ENCODE measurements at regions not wholly inside any gene's neighbourhood (a gene's known extent, or its start where the extent isn't known, plus 50 kb on each side); places are given as distances from the start of the nearest gene placed in this dataset.
"Not testable (repeated sequence)": the region's sequence is repeated elsewhere in the genome, so short reads cannot be mapped to it uniquely, and the experiment has no call there.

DNA sequence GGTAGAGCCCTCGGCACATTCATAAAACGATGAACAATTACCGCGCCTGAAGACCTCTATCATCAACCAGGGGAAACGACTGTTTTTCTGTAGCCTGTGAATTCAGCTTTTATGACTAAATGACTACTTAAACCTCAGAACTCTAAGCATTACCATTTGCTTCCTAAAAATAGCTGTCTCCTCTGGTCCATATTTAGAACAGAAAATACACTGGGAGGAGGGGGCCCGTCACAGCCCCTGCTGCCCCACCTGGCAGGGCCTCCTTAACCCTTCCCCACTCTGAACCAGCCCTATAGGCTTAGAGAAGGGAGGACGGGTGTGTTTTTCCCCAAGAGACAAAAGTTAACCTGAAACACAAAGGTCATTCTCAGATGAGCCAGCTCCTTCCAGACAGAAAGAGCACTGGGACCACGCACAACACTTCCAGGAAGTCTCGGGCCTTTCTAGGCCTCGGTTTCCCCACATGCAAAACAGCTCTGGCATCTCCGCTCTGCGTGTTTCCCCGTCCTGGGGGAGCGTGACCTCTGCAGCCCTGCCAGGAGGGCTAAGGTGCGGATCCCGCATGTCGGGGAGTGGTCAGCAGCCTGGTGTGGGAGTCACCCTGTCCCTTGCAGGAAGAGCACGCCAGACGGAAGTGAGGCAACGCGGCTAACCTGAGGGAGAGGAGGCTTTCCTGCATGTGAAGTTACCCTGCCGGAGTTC is 193.9 kb downstream of the DLL1 start:
- no peak for DNase-seq (ENCODE audit: low read depth)

DNA sequence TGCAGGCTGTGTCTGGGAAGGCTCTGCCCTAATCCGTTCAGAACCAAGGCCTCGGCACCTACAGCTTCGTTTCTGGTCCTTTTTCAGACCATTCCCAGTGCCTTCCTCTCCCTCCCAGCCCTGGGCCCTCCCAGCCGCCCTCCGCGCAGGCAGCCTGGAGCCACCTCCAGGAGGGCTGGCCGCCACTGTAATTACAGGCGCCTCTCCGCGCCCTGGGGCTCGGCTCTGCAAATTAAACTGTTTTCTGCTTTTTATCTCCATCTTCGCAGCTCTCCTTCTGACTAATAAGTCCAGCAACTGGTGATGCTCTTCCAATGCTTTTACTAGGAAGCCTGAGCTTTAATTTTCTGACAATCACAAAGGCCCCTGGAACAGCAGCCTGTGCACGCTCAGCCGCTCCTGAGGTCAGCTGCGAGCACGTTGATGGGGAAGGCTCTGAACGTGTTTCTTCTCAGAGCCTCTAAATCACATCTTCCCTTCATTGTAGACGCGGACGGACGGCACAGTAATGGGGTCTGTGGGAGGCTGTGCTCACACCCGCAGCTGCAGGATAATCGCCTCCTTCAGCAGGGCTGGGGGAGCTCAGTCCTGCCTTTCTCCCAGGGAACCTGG is 194.6 kb downstream of the DLL1 start:
- DNase-seq (ENCODE audit: low read depth) = no peak

DNA sequence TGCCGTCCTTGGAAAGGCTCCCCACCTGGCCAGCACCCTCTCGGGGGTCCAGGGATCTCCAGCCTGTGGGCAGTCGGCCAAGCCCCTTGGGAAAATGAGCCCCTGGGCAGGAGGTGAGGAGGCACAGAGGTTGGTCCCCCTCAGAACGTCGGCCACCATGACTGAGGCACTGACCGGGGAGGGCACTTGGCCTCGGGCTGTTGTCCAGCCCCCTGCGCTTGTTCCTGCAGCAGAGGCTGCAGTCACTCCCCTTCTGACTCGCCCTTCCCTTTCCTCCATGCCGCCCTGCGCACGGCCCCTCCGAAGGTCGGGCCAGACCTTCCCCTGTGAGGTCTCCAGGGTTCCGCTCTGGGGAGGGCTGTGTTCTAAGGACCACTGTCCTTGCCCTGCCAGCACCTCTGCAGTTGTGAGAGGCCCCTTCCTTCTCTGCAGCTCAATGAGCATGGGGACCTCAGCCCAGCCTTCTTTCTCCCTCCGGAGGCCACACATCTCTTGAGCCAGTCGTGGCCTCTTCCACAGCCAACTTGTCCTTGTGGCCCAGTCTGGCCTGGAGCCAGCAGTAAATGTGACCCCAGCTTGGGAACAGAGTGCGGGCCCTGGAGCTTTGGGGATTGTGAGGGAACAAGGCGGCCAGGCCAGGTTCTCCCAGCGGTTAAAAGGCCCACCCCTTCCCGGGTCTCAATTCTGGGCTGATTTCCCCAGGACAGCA is 195.5 kb downstream of the DLL1 start:
- no peak for DNase-seq (ENCODE audit: low read depth)

DNA sequence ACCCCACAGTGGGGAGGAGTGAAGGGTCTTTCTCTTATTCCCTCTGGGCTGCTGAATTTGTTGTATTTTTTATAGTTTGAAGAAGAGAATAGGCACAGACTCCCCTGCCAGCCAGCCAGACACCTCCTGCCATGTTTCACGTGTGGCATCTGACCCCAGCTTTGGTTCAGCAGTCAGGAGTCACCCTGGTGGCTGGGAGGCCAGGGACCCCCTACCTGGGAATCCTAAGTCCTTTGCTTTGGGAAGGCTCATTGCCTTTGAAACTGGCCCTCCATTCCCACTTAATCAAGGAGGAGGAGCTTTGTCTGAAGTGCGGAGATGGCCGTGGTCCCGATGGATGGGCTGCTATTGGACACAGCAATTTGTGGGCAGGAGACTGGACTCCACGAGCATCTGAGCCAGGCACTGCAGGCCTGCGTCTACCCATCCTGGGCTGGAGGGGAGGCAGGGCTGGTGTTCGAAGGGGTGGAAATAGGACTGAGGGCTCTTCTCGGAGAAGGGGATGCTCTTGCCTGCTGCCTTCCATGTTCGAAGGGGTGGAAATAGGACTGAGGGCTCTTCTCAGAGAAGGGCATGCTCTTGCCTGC is 196.1 kb downstream of the DLL1 start:
- no peak for DNase-seq (ENCODE audit: low read depth)

DNA sequence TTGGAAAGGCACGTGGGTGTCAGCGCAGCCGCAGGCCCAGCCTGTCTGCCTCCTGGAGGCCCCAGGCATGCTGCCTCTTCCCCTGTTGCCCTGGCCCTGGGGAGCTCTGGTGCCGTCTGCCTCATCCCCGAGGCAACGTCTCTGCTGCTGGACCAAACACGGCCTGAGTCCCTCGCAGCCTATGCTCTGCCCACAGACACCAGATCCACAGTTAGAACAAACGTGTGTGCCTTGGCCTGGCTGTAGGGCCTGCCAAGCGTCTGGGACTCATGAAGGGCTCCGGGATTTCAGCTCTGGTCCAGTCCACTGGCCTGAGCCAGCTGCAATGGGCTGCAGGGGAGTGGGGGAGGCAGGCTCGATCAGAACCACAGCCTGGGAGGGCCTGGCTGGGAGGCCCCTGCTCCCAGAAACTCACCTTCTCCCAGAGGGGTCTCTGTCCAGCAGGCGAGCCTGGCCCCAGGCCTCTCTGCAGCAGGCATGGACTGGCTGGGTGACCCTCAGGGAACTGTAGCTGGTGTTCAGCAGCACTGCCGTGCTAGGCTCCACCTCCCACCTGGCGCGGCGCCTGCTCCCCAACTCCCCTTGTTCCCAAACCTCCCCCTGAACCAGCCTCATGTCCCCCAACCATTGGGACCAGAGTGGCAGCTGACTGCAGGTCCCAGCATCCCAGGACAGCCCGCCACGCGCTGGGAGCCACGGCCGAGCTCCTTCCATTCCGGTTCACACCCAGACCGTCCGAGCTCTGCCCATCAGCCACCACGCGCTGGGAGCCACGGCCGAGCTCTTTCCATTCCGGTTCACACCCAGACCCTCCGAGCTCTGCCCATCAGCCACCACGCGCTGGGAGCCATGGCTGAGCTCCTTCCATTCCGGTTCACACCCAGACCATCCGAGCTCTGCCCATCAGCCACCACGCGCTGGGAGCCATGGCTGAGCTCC is 197.0 kb downstream of the DLL1 start:
- no peak for DNase-seq (ENCODE audit: low read depth)

- DNase-seq (ENCODE audit: low read depth) = no peak
Measured at GRCh38 chr6:170093276-170093657, 197.6 kb downstream of the DLL1 start.

DNA sequence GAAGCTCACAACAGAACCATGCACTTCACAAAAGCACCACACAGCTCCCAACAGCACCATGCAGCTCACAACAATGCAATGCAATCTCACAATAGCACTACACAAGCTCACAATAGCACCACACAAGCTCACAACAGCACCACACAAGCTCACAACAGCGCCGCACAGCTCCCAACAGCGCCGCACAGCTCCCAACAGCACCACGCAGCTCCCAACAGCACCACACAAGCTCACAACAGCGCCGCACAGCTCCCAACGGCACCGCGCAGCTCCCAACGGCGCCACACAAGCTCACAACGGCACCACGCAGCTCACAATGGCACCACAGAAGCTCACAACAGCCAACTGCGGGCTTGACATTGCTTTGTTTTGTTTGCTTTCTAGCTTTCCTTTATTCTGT is 198.1 kb downstream of the DLL1 start:
- DNase-seq (ENCODE audit: low read depth) = no peak

DNA sequence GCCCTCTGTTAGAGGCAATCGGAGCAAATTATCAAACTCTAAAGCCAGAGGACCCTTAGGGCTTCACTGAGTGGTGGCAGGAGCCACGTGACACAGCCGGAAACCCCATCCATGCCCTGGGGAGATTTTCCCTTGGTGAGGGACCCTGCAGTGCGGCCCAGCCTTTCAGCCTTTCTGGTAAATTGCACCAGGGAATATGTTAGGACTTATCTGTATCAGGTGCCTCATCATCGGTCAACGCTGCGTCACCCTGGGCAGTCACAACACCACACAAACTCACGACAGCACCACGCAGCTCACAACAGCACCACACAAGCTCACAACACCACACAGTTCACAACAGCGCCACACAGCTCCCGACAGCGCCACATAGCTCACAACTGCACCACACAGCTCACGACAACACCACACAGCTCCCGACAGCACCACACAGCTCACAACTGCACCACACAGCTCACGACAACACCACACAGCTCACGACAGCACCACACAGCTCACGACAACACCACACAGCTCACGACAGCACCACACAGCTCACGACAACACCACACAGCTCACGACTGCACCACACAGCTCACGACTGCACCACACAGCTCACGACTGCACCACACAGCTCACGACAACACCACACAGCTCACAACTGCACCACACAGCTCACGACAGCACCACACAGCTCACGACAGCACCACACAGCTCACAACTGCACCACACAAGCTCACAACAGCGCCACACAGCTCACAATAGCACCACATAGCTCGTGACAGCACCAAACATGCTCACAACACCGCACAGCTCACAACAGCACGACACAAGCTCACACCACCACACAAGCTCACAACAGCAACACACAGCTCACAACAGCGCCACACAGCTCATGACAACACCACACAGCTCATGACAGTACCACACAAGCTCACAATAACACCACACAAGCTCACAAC is 199.0 kb downstream of the DLL1 start:
- DNase-seq (ENCODE audit: low read depth) = no peak

GRCh38 chr6:170091000-170091638 is 199.8 kb downstream of the DLL1 start:
- no peak for DNase-seq (ENCODE audit: low read depth)

DNA sequence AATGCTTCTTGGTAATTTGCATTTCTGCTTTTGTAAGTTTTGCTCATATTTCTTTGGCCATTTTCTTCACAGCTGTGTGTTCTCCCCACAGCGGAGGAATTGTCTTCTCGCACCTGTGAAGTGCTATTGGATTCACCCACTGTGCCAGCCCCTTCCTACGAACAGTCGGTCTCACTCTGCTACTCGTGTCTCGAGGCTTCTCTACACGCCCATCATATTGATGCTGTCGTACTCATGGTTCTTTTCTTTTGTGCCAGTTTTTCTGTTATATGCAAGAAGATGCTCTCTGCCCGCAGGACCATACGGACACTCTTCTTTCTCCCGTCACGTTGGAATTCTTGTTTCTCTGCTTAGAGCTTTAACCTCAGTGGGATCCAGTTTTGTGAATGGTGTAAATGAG is 200.3 kb downstream of the DLL1 start:
- DNase-seq (ENCODE audit: low read depth) = no peak

GRCh38 chr6:170089963-170090362 is 200.9 kb downstream of the DLL1 start:
- DNase-seq (ENCODE audit: low read depth) = no peak

GRCh38 chr6:170088582-170088955 is 202.3 kb downstream of the DLL1 start:
- no peak for DNase-seq (ENCODE audit: low read depth)

DNA sequence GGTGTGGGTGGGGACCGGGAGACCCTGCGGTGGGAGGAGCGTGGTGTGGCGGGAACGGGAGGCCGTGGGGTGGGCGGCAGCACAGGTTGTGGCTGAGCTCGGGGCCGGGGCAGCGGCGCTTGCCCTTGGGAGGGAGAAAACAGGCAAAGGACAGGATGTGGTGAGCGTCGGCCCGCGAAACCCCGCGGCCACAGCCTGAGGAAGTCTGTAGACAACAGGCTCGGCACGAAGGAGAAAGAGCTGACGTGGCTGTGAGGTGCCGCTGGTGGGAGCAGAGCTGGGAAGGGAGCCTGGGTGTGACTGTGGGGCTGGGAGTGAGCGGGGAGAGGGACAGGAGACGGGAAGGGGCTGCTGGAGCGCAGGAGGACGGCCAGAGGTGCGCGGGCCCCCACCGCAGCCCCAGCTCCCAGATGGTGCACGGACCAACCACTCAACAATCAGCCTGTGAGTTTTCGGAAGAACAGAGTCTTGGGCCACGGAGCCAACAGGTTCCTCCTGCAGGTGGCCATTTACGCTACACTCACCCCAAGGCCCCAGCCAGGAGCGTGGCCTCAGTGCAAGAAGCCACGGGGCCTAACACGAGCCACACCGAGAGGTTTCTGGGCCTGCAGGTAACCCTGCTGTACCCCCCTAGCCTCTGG is 202.8 kb downstream of the DLL1 start:
- DNase-seq (ENCODE audit: low read depth) = no peak

- DNase-seq (ENCODE audit: low read depth) = not testable (repeated sequence)
Measured at GRCh38 chr6:170087421-170087780, 203.5 kb downstream of the DLL1 start.

- no peak for DNase-seq (ENCODE audit: low read depth)
Measured at GRCh38 chr6:170086639-170087420, 204.0 kb downstream of the DLL1 start.

DNA sequence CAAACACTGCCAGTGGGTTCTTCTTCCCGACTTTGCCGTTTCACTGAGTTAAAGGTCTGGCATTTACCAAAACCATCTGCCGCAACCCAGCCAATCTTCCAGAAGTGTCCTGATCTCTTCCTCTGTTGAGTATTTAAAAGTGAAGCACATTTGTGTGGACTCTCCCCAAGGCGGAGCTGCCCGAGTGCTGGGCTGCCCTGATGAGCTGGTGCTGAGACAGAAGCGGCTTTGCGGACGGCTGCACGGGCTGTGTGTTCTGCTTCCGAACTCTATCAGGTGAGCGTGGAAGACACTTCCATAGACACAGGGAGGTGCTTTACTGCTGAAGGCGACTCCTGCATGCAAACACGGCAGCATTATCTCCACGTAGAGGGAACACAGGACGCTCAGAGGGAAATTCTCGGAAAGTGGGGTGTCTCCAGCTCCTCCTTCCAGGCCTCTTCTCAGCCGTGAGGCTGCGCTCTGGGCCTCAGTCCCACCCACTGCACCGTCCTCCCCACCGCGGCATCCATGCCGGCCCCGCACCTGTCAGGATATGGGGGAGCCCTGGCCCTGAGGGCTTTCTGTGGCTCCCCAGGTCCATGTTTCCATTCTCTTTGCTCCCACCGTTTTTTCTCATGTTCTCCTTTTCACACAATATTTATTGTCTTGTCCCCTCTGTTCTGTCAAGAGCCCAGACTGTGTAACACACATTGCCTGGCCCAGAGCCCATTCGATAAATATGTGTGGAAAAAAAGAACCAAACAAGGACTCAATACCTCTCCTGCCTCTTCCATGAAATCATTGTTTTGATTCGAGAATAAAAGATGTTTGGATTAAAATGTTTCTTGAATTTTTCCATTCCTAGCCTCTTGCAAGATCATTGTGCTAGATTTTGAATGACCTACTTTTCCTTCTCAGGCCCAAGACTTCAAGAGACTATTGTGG is 205.1 kb downstream of the DLL1 start:
- DNase-seq (ENCODE audit: low read depth) = no peak

GRCh38 chr6:170084166-170084730 is 206.6 kb downstream of the DLL1 start:
- no peak for DNase-seq (ENCODE audit: low read depth)
